Right cardiac atrium (tissue), 5 donors: ENCODE measurements at regions not wholly inside any gene's neighbourhood (a gene's known extent, or its start where the extent isn't known, plus 50 kb on each side); places are given as distances from the start of the nearest gene placed in this dataset.
A peak's percentile ranks its signal among the peaks of the same experiment; 100 is the strongest.
"Not testable (repeated sequence)": the region's sequence is repeated elsewhere in the genome, so short reads cannot be mapped to it uniquely, and the experiment has no call there.

Source experiments
- ATAC-seq, 2 donors: fragments of 200-7000 bp; cut with Tn5 transposase; one replicate each; pipeline versions ENCODE4 v1.8.0 to v1.9.1; 2020; ENCODE audit warnings: moderate library complexity in 2 of 2, mild to moderate bottlenecking in 1 of 2
- DNase-seq, 3 donors: peaks; one replicate each; pipeline ENCODE4 v3.0.0-alpha.2; 2020
- H3K27ac ChIP-seq: one replicate; pipeline ENCODE4 v1.5.1; 2013; ENCODE audit warnings: mild to moderate bottlenecking, low read length, control low read depth, moderate library complexity
- H3K27me3 ChIP-seq: one replicate; pipeline ENCODE4 v1.6.1; 2013; ENCODE audit not compliant: control insufficient read depth, insufficient read depth
- H3K4me1 ChIP-seq: one replicate; pipeline ENCODE4 v1.6.1; 2013; ENCODE audit warnings: low read length; ENCODE audit not compliant: control insufficient read depth, insufficient read depth
- H3K4me3 ChIP-seq: one replicate; pipeline ENCODE4 v1.5.1; 2013; ENCODE audit warnings: low read length, control low read depth
- H3K9me3 ChIP-seq: one replicate; pipeline ENCODE4 v1.6.1; 2013; ENCODE audit warnings: low read length; ENCODE audit not compliant: control insufficient read depth
- WGBS: extraction: QIAGEN DNeasy Blood & Tissue Kit; methylation state at CpG from one replicate; pipeline ENCODE4 v1.1.7; 2013; 5-methylcytosine and 5-hydroxymethylcytosine counted together
- intact Hi-C, 4 donors: fragments of 100-400 bp; cut with DNase I; formaldehyde crosslinking; loops; one replicate each; pipeline versions ENCODE4 v1.11.0 to v1.14.0; 2022 to 2023
- donor health status: healthy with polysubstance abuse.
- donor health status: DM: no; HTN: yes; CAD: no.
- donor health status: DM: no; HTN: no; CAD: no.
- donor health status: DM: no; HTN: yes; CAD: no; lungs with severe emphysema.
- donor health status: DM: yes; HTN: yes; CAD: no.

DNA sequence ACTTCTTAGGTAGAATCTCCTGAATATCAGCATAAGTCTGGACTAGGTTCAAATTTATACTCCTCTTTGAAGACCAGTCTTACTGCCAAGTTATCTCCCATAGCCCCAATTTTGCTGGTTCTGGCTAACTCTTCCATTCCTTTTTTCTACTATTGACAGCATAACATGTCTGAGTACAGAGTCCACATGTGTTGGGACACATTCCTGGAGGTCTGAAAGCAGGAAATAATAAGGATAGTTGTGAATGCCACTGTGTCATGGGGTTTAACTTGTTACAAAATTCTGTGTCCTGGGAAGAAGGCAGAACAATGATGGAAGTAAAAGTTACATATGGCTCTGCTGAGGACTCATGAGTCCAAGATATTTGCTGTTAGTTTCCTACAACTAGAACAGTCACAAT is 57.4 kb upstream of the ZBTB20 start:
- H3K27me3 ChIP-seq = no peaks in the 10 kb centered on the region
- no peaks in the 10 kb centered on the region for H3K4me1 ChIP-seq
- no peak overlapping the region for H3K4me3 ChIP-seq
- no peak overlapping the region for H3K27ac ChIP-seq
- DNase-seq = no peak
- intact Hi-C loops = no loop called here
- ATAC-seq = no peak
- no peaks in the 10 kb centered on the region for H3K9me3 ChIP-seq

DNA sequence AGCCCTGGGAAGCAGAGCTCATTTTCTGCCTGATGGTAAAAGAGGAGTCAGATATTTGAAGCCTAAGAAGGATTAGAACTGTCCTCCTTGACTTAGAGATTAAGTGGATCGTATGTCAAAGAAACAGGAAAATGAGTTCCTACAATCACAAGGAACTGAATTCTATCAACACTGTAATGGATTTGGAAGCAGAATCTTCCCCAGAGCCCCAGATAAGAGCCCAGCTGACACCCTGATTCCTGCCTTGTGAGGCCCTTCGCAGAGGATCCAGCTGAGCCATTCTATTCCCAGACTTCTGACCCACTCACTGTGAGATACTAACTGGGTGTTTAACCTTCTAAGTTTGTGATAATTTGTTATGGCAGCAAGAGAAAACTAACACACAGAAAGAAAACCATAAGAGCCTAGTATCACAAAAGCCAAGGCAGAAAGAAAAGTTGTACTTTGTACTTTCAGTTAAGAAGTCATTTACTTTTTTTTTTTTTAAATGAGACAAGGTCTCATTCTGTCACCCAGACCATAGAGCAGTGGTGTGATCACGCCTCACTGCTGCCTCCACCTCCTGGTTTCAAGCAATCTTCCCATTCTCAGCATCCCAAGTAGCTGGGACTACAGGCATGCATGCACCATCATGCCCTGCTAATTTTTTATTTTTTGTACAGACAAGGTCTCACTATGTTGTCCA is 61.1 kb upstream of the ZBTB20 start:
- intact Hi-C loops = no loop called here
- no peaks in the 10 kb centered on the region for H3K4me1 ChIP-seq
- ATAC-seq = no peak
- no peak for DNase-seq
- H3K27me3 ChIP-seq = no peaks in the 10 kb centered on the region
- WGBS = 80% methylated on average over 3 of the region's 3 CpGs
- no peaks in the 10 kb centered on the region for H3K9me3 ChIP-seq
- no peak overlapping the region for H3K4me3 ChIP-seq
- no peak overlapping the region for H3K27ac ChIP-seq

DNA sequence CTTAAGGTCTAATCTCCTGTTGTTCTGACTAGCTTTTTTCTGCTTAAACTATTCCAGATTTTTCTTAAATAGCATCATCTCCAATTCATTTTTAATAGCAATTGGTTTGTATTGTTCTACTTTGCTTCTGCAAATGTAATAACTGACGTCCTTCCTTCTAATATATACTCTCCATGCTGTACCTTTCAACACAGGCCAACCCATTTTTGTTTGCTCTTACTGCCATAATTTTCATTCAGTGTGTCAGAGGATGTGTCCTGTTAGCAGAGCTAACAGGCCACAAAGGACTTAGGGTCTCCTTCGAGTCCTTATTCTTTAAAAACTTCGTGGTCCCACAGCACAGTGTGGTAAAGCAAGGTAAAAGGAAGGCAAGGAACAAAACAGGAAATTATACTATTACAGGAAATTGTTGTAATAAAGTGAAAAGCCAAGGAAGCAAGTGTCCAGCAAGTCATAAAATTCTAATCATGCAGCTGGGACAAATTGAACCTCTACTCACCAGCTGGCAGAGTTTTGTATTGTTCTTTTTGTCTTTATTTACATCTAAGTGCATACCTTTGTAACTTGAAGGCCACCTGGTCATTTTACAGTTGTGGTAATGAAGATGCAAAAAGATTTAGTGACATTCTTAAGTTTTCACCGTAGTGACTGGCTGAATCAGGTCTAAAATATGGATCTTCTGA is 64.9 kb upstream of the ZBTB20 start:
- 58% methylated on average over 4 of the region's 4 CpGs for WGBS
- no peak for DNase-seq
- intact Hi-C loops = loop anchor here (10.0 kb wide), 2 partner anchors 223 to 573 kb away; no protein-coding TSS in a partner anchor

GRCh38 chr3:115212615-115213014 is 65.5 kb upstream of the ZBTB20 start:
- no peak overlapping the region for H3K27ac ChIP-seq
- no peak overlapping the region for H3K4me3 ChIP-seq
- H3K9me3 ChIP-seq = no peaks in the 10 kb centered on the region
- intact Hi-C loops = loop anchor here (10.0 kb wide), 2 partner anchors 222 to 572 kb away; no protein-coding TSS in a partner anchor
- H3K27me3 ChIP-seq = no peaks in the 10 kb centered on the region
- no peak for ATAC-seq
- H3K4me1 ChIP-seq = no peaks in the 10 kb centered on the region
- DNase-seq = no peak

More for the DNA sequence above, 64.9 kb upstream of the ZBTB20 start:
- Histone ChIP-seq H3K9me3 (no peaks in the 10 kb centered on the region), H3K27ac (no peak overlapping the region), H3K4me3 (no peak overlapping the region), H3K4me1 (no peaks in the 10 kb centered on the region), H3K27me3 (no peaks in the 10 kb centered on the region)
- ATAC-seq = no peak

GRCh38 chr3:115213052-115213451 is 66.0 kb upstream of the ZBTB20 start:
- not testable (repeated sequence) for ATAC-seq, H3K27ac ChIP-seq, H3K4me3 ChIP-seq, H3K9me3 ChIP-seq, H3K4me1 ChIP-seq, DNase-seq, H3K27me3 ChIP-seq
- 72% methylated on average over 8 of the region's 8 CpGs for WGBS
- intact Hi-C loops = loop anchor here (10.0 kb wide), 2 partner anchors 222 to 572 kb away; no protein-coding TSS in a partner anchor

DNA sequence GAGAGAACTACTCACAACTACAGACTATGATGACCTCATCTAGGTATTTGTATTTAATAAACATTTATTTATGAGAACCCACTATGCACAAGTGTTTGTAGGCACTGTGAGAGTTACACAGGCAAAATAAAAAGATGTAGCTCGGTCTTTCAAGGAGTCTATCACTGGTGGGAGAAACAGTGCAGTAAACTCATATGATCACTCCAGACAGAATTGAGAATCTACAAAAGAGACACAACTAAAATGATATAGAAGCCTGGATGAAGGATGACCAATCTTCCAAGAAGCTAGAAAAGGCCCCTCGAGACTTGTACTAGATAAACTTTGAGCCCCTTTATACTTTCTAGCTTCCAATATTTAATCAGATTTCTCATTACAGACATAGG is 70.2 kb upstream of the ZBTB20 start:
- ATAC-seq = no peak
- H3K27me3 ChIP-seq = no peaks in the 10 kb centered on the region
- intact Hi-C loops = loop anchor here (2.0 to 10.0 kb wide), 4 partner anchors 218 to 568 kb away; no protein-coding TSS in a partner anchor
- no peak overlapping the region for H3K4me3 ChIP-seq
- WGBS = 12% methylated on average over 2 of the region's 2 CpGs
- DNase-seq = no peak
- no peak overlapping the region for H3K27ac ChIP-seq
- peaks cover 3% of the 10 kb centered on the region for H3K4me1 ChIP-seq
- H3K9me3 ChIP-seq = no peaks in the 10 kb centered on the region

- Histone ChIP-seq H3K27me3 (no peaks in the 10 kb centered on the region), H3K9me3 (no peaks in the 10 kb centered on the region), H3K4me1 (peaks cover 3% of the 10 kb centered on the region), H3K4me3 (no peak overlapping the region), H3K27ac (no peak overlapping the region)
- ATAC-seq (peak; percentile 73 to 89), DNase-seq (peak in 2 of 3 donors; percentile 12 to 37)
- 28% methylated on average over 7 of the region's 7 CpGs for WGBS
- intact Hi-C loops = loop anchor here (2.0 to 10.0 kb wide), 4 partner anchors 217 to 567 kb away; no protein-coding TSS in a partner anchor
Observed at GRCh38 chr3:115217678-115218451, 70.8 kb upstream of the ZBTB20 start.

GRCh38 chr3:115218859-115219258 is 71.8 kb upstream of the ZBTB20 start:
- no peak for ATAC-seq
- peaks cover 3% of the 10 kb centered on the region for H3K4me1 ChIP-seq
- intact Hi-C loops = loop anchor here (2.0 to 10.0 kb wide), 4 partner anchors 216 to 566 kb away; no protein-coding TSS in a partner anchor
- no peak for DNase-seq
- WGBS = 67% methylated on average over 1 of the region's 1 CpG
- no peak overlapping the region for H3K27ac ChIP-seq
- no peak overlapping the region for H3K4me3 ChIP-seq
- no peaks in the 10 kb centered on the region for H3K9me3 ChIP-seq
- no peaks in the 10 kb centered on the region for H3K27me3 ChIP-seq

DNA sequence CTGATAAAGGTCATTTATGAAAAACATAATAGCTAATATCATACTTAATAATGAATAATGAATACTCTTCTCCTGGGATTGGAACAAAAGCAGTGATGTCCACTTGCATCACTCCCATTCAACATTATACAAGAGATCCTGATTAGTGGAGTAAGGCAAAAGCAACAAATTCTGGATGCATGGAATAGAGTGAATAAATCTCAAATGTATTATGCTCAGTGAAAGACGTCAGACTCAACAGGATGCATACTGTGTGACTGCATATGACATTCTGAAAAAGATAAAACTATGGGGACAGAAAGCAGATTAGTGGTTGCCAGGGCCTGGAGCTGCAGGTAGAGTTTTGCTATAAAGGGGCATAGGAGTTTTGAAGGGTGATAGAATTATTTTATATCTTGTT is 77.6 kb upstream of the ZBTB20 start:
- DNase-seq (no peak), ATAC-seq (no peak)
- no peaks in the 10 kb centered on the region for H3K9me3 ChIP-seq
- no peak overlapping the region for H3K4me3 ChIP-seq
- intact Hi-C loops = loop anchor here in 1 of 4 donors (5.0 kb wide), 1 partner anchor 563 kb away; no protein-coding TSS in a partner anchor
- H3K27me3 ChIP-seq = no peaks in the 10 kb centered on the region
- no peak overlapping the region for H3K27ac ChIP-seq
- WGBS = 66% methylated on average over 1 of the region's 1 CpG
- H3K4me1 ChIP-seq = no peaks in the 10 kb centered on the region

GRCh38 chr3:115226844-115227445 is 79.9 kb upstream of the ZBTB20 start:
- 96% methylated on average over 1 of the region's 1 CpG for WGBS
- Histone ChIP-seq H3K4me3 (no peak overlapping the region), H3K4me1 (no peaks in the 10 kb centered on the region), H3K27me3 (no peaks in the 10 kb centered on the region), H3K9me3 (no peaks in the 10 kb centered on the region), H3K27ac (no peak overlapping the region)
- ATAC-seq = no peak
- DNase-seq = no peak
- intact Hi-C loops = no loop called here
